DMS53 (cell line): ENCODE measurements at regions not wholly inside any gene's neighbourhood (a gene's known extent, or its start where the extent isn't known, plus 50 kb on each side); places are given as distances from the start of the nearest gene placed in this dataset.
"Not testable (repeated sequence)": the region's sequence is repeated elsewhere in the genome, so short reads cannot be mapped to it uniquely, and the experiment has no call there.

Experiments used
- DNase-seq: peaks from one replicate; lab custom pipeline; 2025; lab: John Stamatoyannopoulos, UW

- no peak for DNase-seq
Observed at GRCh38 chr2:210861038-210861665, 304.8 kb downstream of the CPS1 start.

GRCh38 chr2:210862283-210863065, 306.1 kb downstream of the CPS1 start:
- no peak for DNase-seq

- no peak for DNase-seq
Observed at GRCh38 chr2:210863283-210863682, 306.9 kb downstream of the CPS1 start.

- DNase-seq, result not testable (repeated sequence)
Observed at GRCh38 chr2:210871566-210871965, 315.2 kb downstream of the CPS1 start.

GRCh38 chr2:210873631-210874030, 317.2 kb downstream of the CPS1 start:
- no peak for DNase-seq

- DNase-seq, result no peak
Observed at GRCh38 chr2:210884227-210884626, 327.8 kb downstream of the CPS1 start.

- no peak for DNase-seq
Observed at GRCh38 chr2:210888035-210888434, 331.6 kb downstream of the CPS1 start.

GRCh38 chr2:210895132-210895531, 338.7 kb downstream of the CPS1 start:
- peak; percentile 17 for DNase-seq

- DNase-seq, result peak; percentile 28
Observed at GRCh38 chr2:210899131-210899530, 342.7 kb downstream of the CPS1 start.

GRCh38 chr2:210901326-210901725, 344.9 kb downstream of the CPS1 start:
- no peak for DNase-seq

- no peak for DNase-seq
Observed at GRCh38 chr2:210912779-210913178, 356.4 kb downstream of the CPS1 start.

- no peak for DNase-seq
Observed at GRCh38 chr2:210913461-210913860, 357.1 kb downstream of the CPS1 start.

- no peak for DNase-seq
Observed at GRCh38 chr2:210915912-210916311, 359.5 kb downstream of the CPS1 start.

- DNase-seq, result no peak
Observed at GRCh38 chr2:210917465-210917864, 361.1 kb downstream of the CPS1 start.

GRCh38 chr2:210919128-210919527, 362.7 kb downstream of the CPS1 start:
- no peak for DNase-seq

- no peak for DNase-seq
Observed at GRCh38 chr2:210922419-210922818, 366.0 kb downstream of the CPS1 start.

GRCh38 chr2:210928714-210929113, 372.3 kb downstream of the CPS1 start:
- DNase-seq, result no peak

GRCh38 chr2:210938228-210938627, 381.8 kb downstream of the CPS1 start:
- no peak for DNase-seq

GRCh38 chr2:210946395-210946794, 390.0 kb downstream of the CPS1 start:
- no peak for DNase-seq

- not testable (repeated sequence) for DNase-seq
Observed at GRCh38 chr2:210950434-210951060, 394.1 kb downstream of the CPS1 start.

GRCh38 chr2:210954386-210954907, 398.0 kb downstream of the CPS1 start:
- DNase-seq, result no peak

- DNase-seq, result no peak
Observed at GRCh38 chr2:210955591-210955990, 399.2 kb downstream of the CPS1 start.

- no peak for DNase-seq
Observed at GRCh38 chr2:210956101-210956500, 399.7 kb downstream of the CPS1 start.
